ENCODE measurements at regions not wholly inside any gene's neighbourhood (a gene's known extent, or its start where the extent isn't known, plus 50 kb on each side); places are given as distances from the start of the nearest gene placed in this dataset.

- Histone ChIP-seq H2BK120ac (ENCODE audit: low read depth, low read length, poor library complexity, severe bottlenecking) (no peak overlapping the region), H3K27ac (ENCODE audit: insufficient read length, low read depth, low read length) (no peak overlapping the region), H3K79me1 (ENCODE audit: insufficient read depth, low read depth, low read length, poor library complexity, severe bottlenecking) (no peaks in the 10 kb centered on the region), H3K18ac (ENCODE audit: insufficient read length, low read depth, low read length) (no peak overlapping the region), H3K4me2 (ENCODE audit: insufficient read depth, insufficient read length, low read length) (no peak overlapping the region), H4K5ac (ENCODE audit: insufficient read length, low read depth, low read length) (no peak overlapping the region), H2AK5ac (ENCODE audit: insufficient read length, low read length) (no peak overlapping the region), H4K91ac (ENCODE audit: insufficient read length, low read depth, low read length) (no peak overlapping the region), H2BK20ac (ENCODE audit: low read depth, low read length, poor library complexity, severe bottlenecking) (no peak overlapping the region), H3K79me2 (ENCODE audit: insufficient read depth, low read length) (no peaks in the 10 kb centered on the region), H3K27me3 (ENCODE audit: insufficient read depth, low read length) (no peaks in the 10 kb centered on the region), H4K8ac (replicated peaks; ENCODE audit: insufficient read length, low read depth, low read length) (no peak overlapping the region), H3K23me2 (ENCODE audit: insufficient read length, low read depth, low read length, poor library complexity, severe bottlenecking) (no peaks in the 10 kb centered on the region), H2AFZ (ENCODE audit: low read length) (no peak overlapping the region), H3K9ac (ENCODE audit: extremely low read depth, insufficient read length, low read length) (no peak overlapping the region), H3K56ac (ENCODE audit: insufficient read length, low read depth, low read length) (no peak overlapping the region), H3T11ph (ENCODE audit: low read length) (no peak overlapping the region), H2BK5ac (ENCODE audit: insufficient read length, low read length) (no peak overlapping the region), H4K20me1 (ENCODE audit: control insufficient read depth, insufficient read depth, insufficient read length) (no peaks in the 10 kb centered on the region), H2BK12ac (ENCODE audit: insufficient read length, low read depth, low read length) (no peak overlapping the region), H3K9me3 (ENCODE audit: control insufficient read depth, low read depth, low read length) (no peaks in the 10 kb centered on the region), H3K14ac (ENCODE audit: insufficient read depth, low read length) (no peak overlapping the region), H3K4ac (ENCODE audit: low read depth, low read length) (no peak overlapping the region), H3K4me1 (ENCODE audit: insufficient read depth, low read length) (no peaks in the 10 kb centered on the region), H3K23ac (ENCODE audit: insufficient read length, low read depth, low read length) (no peak overlapping the region), H2BK15ac (ENCODE audit: low read depth, low read length) (no peak overlapping the region)
- no peaks in the 10 kb centered on the region for H3K4me1 Mint-ChIP-seq
- no peak overlapping the region for H3K27ac Mint-ChIP-seq
- H3K27me3 Mint-ChIP-seq (ENCODE audit: low read depth), result no peaks in the 10 kb centered on the region
- H3K4me3 Mint-ChIP-seq, result no peak overlapping the region
- no peaks in the 10 kb centered on the region for H3K9me3 Mint-ChIP-seq
- TF ChIP-seq CTCF (conservative IDR thresholded peaks at IDR 0.05), result no peak
- WGBS (ENCODE audit: extremely low coverage, insufficient read length, low lambda C conversion rate), result no CpG with 5 or more reads among the region's 2 CpGs
- no peak for DNase-seq
- H3K36me3 Mint-ChIP-seq (ENCODE audit: insufficient read depth in 1 of 3, low read depth in 3 of 3), result no peaks in the 10 kb centered on the region
Measured at GRCh38 chr18:30544141-30544540, 498.4 kb downstream of the DSC3 start.
